ENCODE measurements at regions not wholly inside any gene's neighbourhood (a gene's known extent, or its start where the extent isn't known, plus 50 kb on each side); places are given as distances from the start of the nearest gene placed in this dataset.

GRCh38 chr9:118163751-118164150 is 459.5 kb downstream of the TLR4 start:
- no peaks in the 10 kb centered on the region for H3K36me3 Mint-ChIP-seq (ENCODE audit: insufficient read depth in 1 of 3, low read depth in 3 of 3)
- H3K4me3 Mint-ChIP-seq, result no peak overlapping the region
- no peak overlapping the region for H3K9ac ChIP-seq (ENCODE audit: extremely low read depth, insufficient read length, low read length)
- no peaks in the 10 kb centered on the region for H3K9me3 Mint-ChIP-seq
- no peaks in the 10 kb centered on the region for H3K79me2 ChIP-seq (ENCODE audit: insufficient read depth, low read length)
- H3K27ac ChIP-seq (ENCODE audit: insufficient read length, low read depth, low read length), result no peak overlapping the region
- no peak overlapping the region for H4K91ac ChIP-seq (ENCODE audit: insufficient read length, low read depth, low read length)
- H4K8ac ChIP-seq (replicated peaks; ENCODE audit: insufficient read length, low read depth, low read length), result no peak overlapping the region
- H3K27me3 Mint-ChIP-seq (ENCODE audit: low read depth), result 0 out of 2 replicates have a peak, but pooled peaks cover 1% of the 10 kb centered on the region
- H3K4me2 ChIP-seq (ENCODE audit: insufficient read depth, insufficient read length, low read length), result no peak overlapping the region
- no peaks in the 10 kb centered on the region for H3K9me3 ChIP-seq (ENCODE audit: control insufficient read depth, low read depth, low read length)
- no peak overlapping the region for H3K56ac ChIP-seq (ENCODE audit: insufficient read length, low read depth, low read length)
- no CpG with 5 or more reads among the region's 2 CpGs for WGBS (ENCODE audit: extremely low coverage, insufficient read length, low lambda C conversion rate)
- H2BK5ac ChIP-seq (ENCODE audit: insufficient read length, low read length), result no peak overlapping the region
- no peak overlapping the region for H3K18ac ChIP-seq (ENCODE audit: insufficient read length, low read depth, low read length)
- H2BK12ac ChIP-seq (ENCODE audit: insufficient read length, low read depth, low read length), result no peak overlapping the region
- H4K20me1 ChIP-seq (ENCODE audit: control insufficient read depth, insufficient read depth, insufficient read length), result no peaks in the 10 kb centered on the region
- no peak overlapping the region for H2AK5ac ChIP-seq (ENCODE audit: insufficient read length, low read length)
- no peak overlapping the region for H3K14ac ChIP-seq (ENCODE audit: insufficient read depth, low read length)
- no peak overlapping the region for H2BK15ac ChIP-seq (ENCODE audit: low read depth, low read length)
- no peaks in the 10 kb centered on the region for H3K23me2 ChIP-seq (ENCODE audit: insufficient read length, low read depth, low read length, poor library complexity, severe bottlenecking)
- no peak for DNase-seq
- H3K27ac Mint-ChIP-seq, result no peak overlapping the region
- no peaks in the 10 kb centered on the region for H3K27me3 ChIP-seq (ENCODE audit: insufficient read depth, low read length)
- no peak overlapping the region for H3K4ac ChIP-seq (ENCODE audit: low read depth, low read length)
- no peak overlapping the region for H2BK20ac ChIP-seq (ENCODE audit: low read depth, low read length, poor library complexity, severe bottlenecking)
- no peak overlapping the region for H2BK120ac ChIP-seq (ENCODE audit: low read depth, low read length, poor library complexity, severe bottlenecking)
- no peak overlapping the region for H2AFZ ChIP-seq (ENCODE audit: low read length)
- H3K4me1 Mint-ChIP-seq, result no peaks in the 10 kb centered on the region
- H3K79me1 ChIP-seq (ENCODE audit: insufficient read depth, low read depth, low read length, poor library complexity, severe bottlenecking), result no peaks in the 10 kb centered on the region
- no peaks in the 10 kb centered on the region for H3K4me1 ChIP-seq (ENCODE audit: insufficient read depth, low read length)
- no peak overlapping the region for H3T11ph ChIP-seq (ENCODE audit: low read length)
- TF ChIP-seq CTCF (conservative IDR thresholded peaks at IDR 0.05), result no peak
- no peak overlapping the region for H4K5ac ChIP-seq (ENCODE audit: insufficient read length, low read depth, low read length)
- no peak overlapping the region for H3K23ac ChIP-seq (ENCODE audit: insufficient read length, low read depth, low read length)

Measured in H9 (cell line).